Right kidney (tissue), 1 donor: ENCODE measurements at regions not wholly inside any gene's neighbourhood (a gene's known extent, or its start where the extent isn't known, plus 50 kb on each side); places are given as distances from the start of the nearest gene placed in this dataset.

Experiments
- DNase-seq: peaks from one replicate; pipeline ENCODE4 v3.0.0-alpha.2; 2016

GRCh38 chr3:147015334-147015733, 391.0 kb downstream of the ZIC4 start:
- no peak for DNase-seq

DNA sequence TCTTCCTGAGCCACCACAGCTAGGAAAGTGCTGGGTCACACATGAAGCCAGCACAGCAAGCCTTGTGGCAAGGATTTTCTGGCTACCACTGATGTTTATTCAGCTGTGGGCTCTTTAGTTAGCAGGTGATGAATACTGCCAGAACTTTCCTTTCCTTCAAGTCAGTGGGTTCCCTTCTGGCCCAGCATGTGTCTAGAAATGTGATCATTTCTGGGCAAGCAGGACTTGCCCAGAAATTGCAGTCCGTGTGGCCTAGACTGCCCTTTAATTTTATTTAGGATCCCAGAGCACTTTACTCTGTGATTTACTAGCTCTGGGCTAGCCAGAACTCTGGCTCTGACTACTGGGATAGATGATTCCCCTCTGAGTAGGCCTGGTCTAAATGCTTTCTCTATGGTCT, 397.5 kb downstream of the ZIC4 start:
- no peak for DNase-seq

DNA sequence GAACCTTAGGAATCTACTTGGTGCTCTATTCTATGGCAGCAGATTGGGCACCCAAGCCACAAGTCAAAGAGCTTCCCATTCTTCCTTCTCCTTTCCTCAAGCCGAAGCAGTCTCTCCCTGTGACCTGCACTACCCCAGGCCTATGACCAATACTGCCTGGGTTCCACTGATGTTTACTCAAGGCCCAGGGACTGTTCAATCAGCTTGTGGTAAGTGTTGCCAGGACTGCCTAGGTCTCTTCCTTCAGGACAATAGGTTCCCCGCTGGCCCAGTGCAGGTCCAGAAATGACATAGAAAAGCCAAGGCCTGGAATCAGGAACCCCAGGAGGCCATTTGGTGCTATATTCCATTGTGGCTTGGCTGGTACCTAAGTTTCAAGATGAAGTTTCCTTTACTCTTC, 397.9 kb downstream of the ZIC4 start:
- DNase-seq: no peak

GRCh38 chr3:147007736-147008245, 398.6 kb downstream of the ZIC4 start:
- no peak for DNase-seq

GRCh38 chr3:147002721-147003120, 397.6 kb upstream of the PLSCR5 start:
- DNase-seq: no peak

- no peak for DNase-seq
Observed at GRCh38 chr3:147000274-147000673, 395.1 kb upstream of the PLSCR5 start.

GRCh38 chr3:146991907-146992306, 386.8 kb upstream of the PLSCR5 start:
- no peak for DNase-seq

DNA sequence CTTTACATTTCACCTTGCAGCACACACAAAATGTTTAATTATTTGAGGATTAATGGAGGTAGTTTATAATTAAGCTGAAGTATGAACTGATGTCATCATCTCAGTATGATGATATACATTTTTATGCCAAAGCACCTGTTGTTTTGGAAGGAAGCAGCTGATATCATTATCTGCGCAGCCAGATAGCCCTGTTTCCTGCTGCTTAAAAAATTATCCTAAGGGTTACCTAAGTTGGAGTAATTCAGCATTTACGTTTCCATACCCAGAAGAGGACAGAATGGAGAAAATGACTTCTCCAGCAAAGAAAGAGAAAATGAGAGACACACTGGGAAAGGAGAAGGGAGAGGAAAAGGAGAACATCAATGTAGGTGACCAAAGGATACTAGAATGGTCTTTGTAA, 370.3 kb upstream of the PLSCR5 start:
- no peak for DNase-seq

- DNase-seq: no peak
Observed at GRCh38 chr3:146975032-146975431, 369.9 kb upstream of the PLSCR5 start.

DNA sequence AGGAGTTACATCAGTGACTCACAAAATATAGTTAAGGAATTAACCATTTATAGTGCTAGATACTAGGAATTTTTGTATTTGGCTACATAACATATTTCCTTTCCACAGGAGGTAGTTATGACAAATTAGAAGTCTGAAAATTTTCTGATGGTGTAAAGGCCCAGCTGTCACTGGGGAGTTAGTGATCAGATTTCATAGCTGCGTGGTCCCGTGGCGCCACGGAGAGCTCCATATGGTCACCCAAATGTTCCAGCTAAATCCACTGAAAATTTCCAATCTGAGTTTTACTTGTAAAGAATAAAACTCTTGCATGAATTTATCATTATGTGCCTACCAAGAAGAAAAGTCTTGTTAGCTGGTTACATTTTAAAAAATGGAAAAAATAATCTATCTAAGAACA, 368.9 kb upstream of the PLSCR5 start:
- no peak for DNase-seq

GRCh38 chr3:146972726-146973125, 367.6 kb upstream of the PLSCR5 start:
- no peak for DNase-seq

DNA sequence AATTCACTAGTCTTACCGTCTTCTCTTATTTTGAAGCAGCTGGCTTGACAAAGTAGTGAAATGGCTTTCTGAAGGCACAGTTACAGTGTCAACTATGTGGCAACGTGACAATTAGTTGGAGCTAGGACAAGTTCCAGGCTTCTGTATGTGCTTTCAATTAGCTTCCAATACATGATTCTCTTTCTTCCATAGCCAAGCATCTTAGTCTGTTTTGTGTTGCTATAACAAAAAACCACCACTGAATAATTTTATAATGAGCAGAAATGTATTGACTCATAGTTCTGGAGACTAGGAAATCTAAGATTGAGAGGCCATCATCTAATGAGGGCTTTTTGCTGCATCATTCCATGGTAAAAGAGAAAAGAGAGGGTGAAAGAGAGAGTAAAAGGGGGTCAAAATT, 365.1 kb upstream of the PLSCR5 start:
- no peak for DNase-seq

DNA sequence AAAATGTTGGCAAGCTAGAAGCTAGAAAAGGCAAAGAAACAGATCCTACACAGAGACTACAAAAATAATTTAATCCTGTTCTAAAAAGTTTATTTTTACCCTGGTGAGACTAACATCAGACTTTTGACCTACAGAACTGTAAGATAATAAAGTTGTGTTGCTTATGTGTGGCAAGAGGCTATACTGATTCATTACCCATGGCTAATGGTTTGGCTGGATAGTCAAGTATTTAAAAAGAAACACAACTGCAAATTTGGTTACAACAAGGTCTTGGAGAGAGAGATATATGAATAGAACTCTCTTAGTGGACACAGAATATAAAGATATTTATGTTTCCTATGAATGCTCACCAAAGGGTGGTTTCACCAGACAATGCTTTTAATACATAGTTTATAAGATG, 364.2 kb upstream of the PLSCR5 start:
- DNase-seq: no peak

GRCh38 chr3:146968204-146968651, 363.1 kb upstream of the PLSCR5 start:
- no peak for DNase-seq

- DNase-seq: no peak
Observed at GRCh38 chr3:146967783-146968182, 362.6 kb upstream of the PLSCR5 start.

GRCh38 chr3:146966124-146966523, 361.0 kb upstream of the PLSCR5 start:
- no peak for DNase-seq

- no peak for DNase-seq
Observed at GRCh38 chr3:146953511-146953981, 348.4 kb upstream of the PLSCR5 start.

DNA sequence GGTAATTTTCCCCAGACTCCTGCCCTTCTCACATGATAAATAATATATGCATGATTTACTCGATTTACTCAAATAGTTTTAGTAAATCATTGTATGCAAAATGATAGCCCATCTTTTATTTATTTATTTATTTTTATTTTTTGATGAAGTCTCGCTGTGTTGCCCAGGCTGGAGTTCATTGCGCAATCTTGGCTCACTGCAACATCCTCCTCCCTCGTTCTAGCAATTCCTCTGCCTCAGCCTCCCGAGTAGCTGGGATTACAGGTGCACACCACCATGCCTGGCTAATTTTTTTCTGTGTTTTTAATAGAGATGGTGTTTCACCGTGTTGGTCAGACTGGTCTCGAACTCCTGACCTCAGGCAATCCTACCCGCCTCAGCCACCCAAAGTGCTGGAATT, 343.8 kb upstream of the PLSCR5 start:
- DNase-seq: no peak

DNA sequence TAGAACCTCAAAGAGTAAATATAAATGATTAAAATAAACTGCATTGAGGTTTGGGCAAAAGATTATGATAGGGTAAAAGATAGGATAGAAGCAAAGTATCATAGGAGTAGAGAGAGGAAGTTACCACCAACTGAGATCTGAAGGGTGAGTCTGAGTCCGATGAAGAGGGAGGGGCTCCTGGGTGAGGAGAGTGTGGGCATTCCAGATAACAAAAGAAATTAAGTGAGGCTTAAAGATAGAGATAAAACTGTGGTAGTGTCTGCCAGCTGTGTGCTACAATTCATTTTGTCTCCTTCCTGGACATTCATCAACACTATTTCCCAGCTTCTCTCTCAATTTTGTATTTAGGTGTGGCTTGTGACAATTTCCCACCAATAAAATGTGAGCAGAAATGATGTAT, 343.0 kb upstream of the PLSCR5 start:
- DNase-seq: no peak

DNA sequence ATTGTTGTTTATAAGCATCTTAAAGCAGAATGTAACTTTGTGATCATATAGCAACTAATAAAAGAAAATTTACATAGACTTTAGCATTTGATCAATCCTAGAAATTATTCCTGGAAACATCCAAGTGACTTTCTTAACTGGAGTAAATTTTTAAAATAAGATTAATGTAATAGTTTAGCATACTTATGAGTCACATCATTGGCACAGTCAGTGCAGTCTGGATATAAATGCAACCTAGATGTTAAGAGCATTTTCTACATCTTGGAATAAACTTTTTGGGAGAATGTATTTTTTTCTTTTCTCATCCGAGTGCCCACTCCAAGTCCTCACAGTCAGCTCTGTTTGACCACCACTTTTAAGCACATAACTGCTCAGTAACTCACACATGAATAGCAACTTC, 324.6 kb upstream of the PLSCR5 start:
- DNase-seq: no peak

- no peak for DNase-seq
Observed at GRCh38 chr3:146928421-146929059, 323.4 kb upstream of the PLSCR5 start.

- DNase-seq: no peak
Observed at GRCh38 chr3:146921693-146922092, 316.5 kb upstream of the PLSCR5 start.

DNA sequence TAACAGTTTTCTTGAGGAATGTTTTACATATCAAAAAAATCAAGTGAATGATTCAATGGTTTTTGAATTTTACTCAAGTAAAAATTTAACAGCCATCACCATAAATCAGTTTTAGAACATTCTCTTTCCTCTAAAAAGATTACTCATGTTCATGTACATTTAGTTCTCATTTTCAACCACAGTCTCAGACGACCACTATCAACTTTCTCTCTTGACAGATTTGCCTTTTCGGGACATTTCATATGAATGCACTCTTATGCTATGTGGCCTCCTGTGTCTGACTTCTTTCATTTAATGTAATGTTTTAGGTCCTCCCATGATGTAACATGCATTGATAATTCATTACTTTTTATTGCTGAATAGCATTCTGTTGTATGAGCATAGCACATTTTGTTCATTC, 309.3 kb upstream of the PLSCR5 start:
- DNase-seq: no peak

DNA sequence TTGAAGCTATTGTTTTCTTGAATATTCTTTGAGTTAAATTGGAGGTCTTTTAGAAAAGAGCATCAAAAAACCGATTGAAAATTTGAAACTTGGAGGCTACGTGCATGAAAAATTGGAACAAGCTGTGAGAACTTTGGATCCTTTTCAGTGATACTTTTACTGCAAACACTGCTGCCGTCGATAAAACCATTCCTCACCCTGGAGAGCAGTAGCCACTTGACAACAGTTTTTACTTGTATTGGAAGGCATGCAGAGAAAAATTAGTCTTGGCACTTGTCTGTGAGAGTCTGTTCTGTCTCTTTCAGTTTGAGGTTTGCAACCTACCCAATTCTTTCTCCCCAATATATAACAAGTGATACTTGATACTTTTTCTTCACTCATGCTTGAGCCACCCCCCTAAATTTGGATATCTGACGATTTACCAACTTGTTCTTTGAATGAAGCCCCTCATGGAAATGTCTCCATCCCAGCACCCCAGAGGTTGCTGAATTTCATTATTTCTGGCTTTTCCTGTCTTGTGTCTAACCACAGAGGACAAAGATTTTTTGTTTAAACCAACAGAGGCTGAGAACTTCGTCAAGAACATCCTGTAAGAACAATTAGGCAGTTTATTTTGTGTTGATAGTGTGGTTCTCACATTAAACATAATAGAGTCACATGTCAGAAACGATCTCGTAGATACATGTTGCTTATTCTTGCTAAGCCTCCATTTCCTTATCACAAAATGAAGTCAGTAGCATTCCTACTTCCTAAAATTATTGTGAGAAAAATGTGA, 307.3 kb upstream of the PLSCR5 start:
- DNase-seq: no peak
